IMR-90 (cell line): ENCODE measurements at regions not wholly inside any gene's neighbourhood (a gene's known extent, or its start where the extent isn't known, plus 50 kb on each side); places are given as distances from the start of the nearest gene placed in this dataset.

Source experiments
- ATAC-seq: fragments of 200-7000 bp; cut with Tn5 transposase; 2 replicates; pipeline ENCODE4 v1.9.1; 2020; ENCODE audit warnings: low read depth, mild to moderate bottlenecking, moderate library complexity
- BruUV-seq: library from RNA; stranded (reverse); fragments of 400-500 nt; replicated peaks from 2 replicates; lab custom pipeline; 2021; lab: Mats Ljungman, UMichigan
- CTCF ChIA-PET: fragments of 300-600 bp; formaldehyde crosslinking; extraction: SDS; loops from one replicate; lab custom pipeline; 2021; ENCODE audit warnings: antibody characterized with exemption; lab: Yijun Ruan, JAX
- POLR2A ChIA-PET: fragments of 300-600 bp; sonication (Branson Sonifier 250); formaldehyde crosslinking; loops from one replicate; lab custom pipeline; 2022; ENCODE audit warnings: antibody characterized with exemption; ENCODE audit not compliant: unreplicated experiment; lab: Charles Lee
- DNase-seq: peaks from one replicate; pipeline ENCODE4 v3.0.0; 2013
- H2AFZ ChIP-seq: replicated peaks from 2 replicates; pipeline ENCODE3; 2013; ENCODE audit warnings: low read length, mild to moderate bottlenecking; ENCODE audit not compliant: poor library complexity
- H2AK5ac ChIP-seq: 2 replicates; pipeline ENCODE4 v1.6.1; 2013; ENCODE audit warnings: low read depth, low read length, inconsistent platforms
- H2AK9ac ChIP-seq: replicated peaks from 2 replicates; pipeline ENCODE3; 2013; ENCODE audit warnings: mild to moderate bottlenecking, low read depth, low read length, moderate library complexity; ENCODE audit not compliant: poor library complexity
- H2BK120ac ChIP-seq: 2 replicates; pipeline ENCODE4 v1.6.1; 2013; ENCODE audit warnings: low read depth, low read length, inconsistent platforms
- H2BK15ac ChIP-seq: 3 replicates; pipeline ENCODE4 v1.6.1; 2013; ENCODE audit warnings: low read depth, low read length, inconsistent platforms
- H2BK20ac ChIP-seq: 2 replicates; pipeline ENCODE4 v1.6.1; 2013; ENCODE audit warnings: low read depth, mild to moderate bottlenecking, inconsistent platforms, low read length, moderate library complexity
- H2BK5ac ChIP-seq: 2 replicates; pipeline ENCODE4 v1.6.1; 2013; ENCODE audit warnings: mild to moderate bottlenecking, low read depth, low read length, inconsistent platforms; ENCODE audit not compliant: poor library complexity, severe bottlenecking
- H3K14ac ChIP-seq: replicated peaks from 2 replicates; pipeline ENCODE4 v1.6.1; 2013; ENCODE audit warnings: low read depth, low read length, inconsistent platforms
- H3K18ac ChIP-seq: 2 replicates; pipeline ENCODE4 v1.6.1; 2013; ENCODE audit warnings: low read depth, low read length, control low read depth
- H3K23ac ChIP-seq: 2 replicates; pipeline ENCODE4 v1.6.1; 2013; ENCODE audit warnings: low read depth, low read length, inconsistent platforms
- H3K27ac ChIP-seq: 2 replicates; pipeline ENCODE4 v1.5.1; 2013; ENCODE audit warnings: mild to moderate bottlenecking, control low read depth, low read length; ENCODE audit not compliant: insufficient read depth
- H3K27me3 ChIP-seq: 2 replicates; pipeline ENCODE4 v1.6.1; 2013; ENCODE audit warnings: low read length; ENCODE audit not compliant: control insufficient read depth, insufficient read depth
- H3K36me3 ChIP-seq: 2 replicates; pipeline ENCODE4 v1.6.1; 2013; ENCODE audit warnings: low read length, mixed read lengths; ENCODE audit not compliant: control insufficient read depth, insufficient read depth
- H3K4ac ChIP-seq: 2 replicates; pipeline ENCODE4 v1.6.1; 2013; ENCODE audit warnings: low read depth, low read length, inconsistent platforms
- H3K4me1 ChIP-seq: 2 replicates; pipeline ENCODE4 v1.6.1; 2013; ENCODE audit warnings: low read length, mixed read lengths; ENCODE audit not compliant: control insufficient read depth, insufficient read depth
- H3K4me2 ChIP-seq: 2 replicates; pipeline ENCODE4 v1.6.1; 2013; ENCODE audit warnings: low read depth, mild to moderate bottlenecking, control low read depth, low read length, moderate library complexity
- H3K4me3 ChIP-seq: 2 replicates; pipeline ENCODE4 v1.5.1; 2013; ENCODE audit warnings: low read depth, mild to moderate bottlenecking, control low read depth, low read length, moderate library complexity; ENCODE audit not compliant: insufficient read depth
- H3K56ac ChIP-seq: 2 replicates; pipeline ENCODE4 v1.6.1; 2013; ENCODE audit warnings: low read length, inconsistent platforms; ENCODE audit not compliant: insufficient read depth; ENCODE audit errors: extremely low read depth
- H3K79me1 ChIP-seq, 2 experiments: 2 replicates each; pipeline ENCODE4 v1.6.1; 2013; ENCODE audit warnings: low read length in 2 of 2, inconsistent platforms in 1 of 2, low read depth in 1 of 2
- H3K9ac ChIP-seq: 2 replicates; pipeline ENCODE4 v1.6.1; 2013; ENCODE audit warnings: low read depth, low read length, control low read depth
- H3K9me1 ChIP-seq: 2 replicates; pipeline ENCODE4 v1.6.1; 2013; ENCODE audit warnings: low read length, inconsistent platforms; ENCODE audit not compliant: insufficient read depth
- H3K9me3 ChIP-seq: 2 replicates; pipeline ENCODE4 v1.6.1; 2013; ENCODE audit warnings: low read length; ENCODE audit not compliant: control insufficient read depth, insufficient read depth
- H4K20me1 ChIP-seq: 2 replicates; pipeline ENCODE4 v1.6.1; 2013; ENCODE audit warnings: low read length, inconsistent platforms; ENCODE audit not compliant: insufficient read depth
- H4K5ac ChIP-seq: 2 replicates; pipeline ENCODE4 v1.6.1; 2013; ENCODE audit warnings: mild to moderate bottlenecking, low read depth, low read length, control low read depth
- H4K8ac ChIP-seq, 2 experiments: 2 replicates each; pipeline ENCODE4 v1.6.1; 2013; ENCODE audit warnings: low read depth in 2 of 2, low read length in 2 of 2, control low read depth in 1 of 2, inconsistent platforms in 1 of 2
- H4K91ac ChIP-seq: 2 replicates; pipeline ENCODE4 v1.6.1; 2013; ENCODE audit warnings: low read depth, low read length, inconsistent platforms; ENCODE audit not compliant: insufficient read depth
- CEBPB ChIP-seq: IDR thresholded peaks from 2 replicates; pipeline ENCODE4 v1.6.1; 2012; ENCODE audit warnings: low read depth, low read length, improper control_type of control experiment
- CHD1 ChIP-seq: IDR thresholded peaks from 2 replicates; pipeline ENCODE4 v1.6.1; 2012; ENCODE audit warnings: low read depth, low read length, improper control_type of control experiment
- FOS ChIP-seq: fragments of 150-350 bp; IDR thresholded peaks from 2 replicates; pipeline ENCODE4 v1.6.1; 2016; ENCODE audit warnings: low read depth, low read length
- MAFK ChIP-seq: IDR thresholded peaks from 2 replicates; pipeline ENCODE4 v1.6.1; 2012; ENCODE audit warnings: low read depth, low read length, improper control_type of control experiment
- MXI1 ChIP-seq: IDR thresholded peaks from 2 replicates; pipeline ENCODE4 v1.6.1; 2012; ENCODE audit warnings: low read depth, mild to moderate bottlenecking, low read length, moderate library complexity, borderline replicate concordance
- NFE2L2 ChIP-seq: fragments of 150-350 bp; IDR thresholded peaks from 2 replicates; pipeline ENCODE4 v1.6.1; 2016; ENCODE audit warnings: low read depth, mild to moderate bottlenecking, low read length
- RFX5 ChIP-seq: IDR thresholded peaks from 2 replicates; pipeline ENCODE4 v1.8.0; 2012; ENCODE audit warnings: low read depth, mild to moderate bottlenecking, low read length, moderate library complexity
- SMC3 ChIP-seq: fragments of 150-350 bp; IDR thresholded peaks from 2 replicates; pipeline ENCODE4 v1.6.1; 2016; ENCODE audit warnings: low read depth, mild to moderate bottlenecking, antibody characterized with exemption, low read length, moderate library complexity
- WGBS, 2 experiments: methylation state at CpG; one replicate each; pipeline versions ENCODE4 v1.1.5 to v1.1.7; 2013; ENCODE audit warnings: missing lambda C conversion rate in 2 of 2; ENCODE audit not compliant: insufficient read length in 1 of 2; ENCODE audit errors: extremely low coverage in 2 of 2; 5-methylcytosine and 5-hydroxymethylcytosine counted together
- dilution Hi-C: fragments of 300-500 bp; cut with HindIII; formaldehyde crosslinking; loops from one replicate; pipeline ENCODE4 v1.14.3; 2018; ENCODE audit warnings: low sequenced_read_pairs; ENCODE audit not compliant: unreplicated experiment
- in situ Hi-C: fragments of 300-500 bp; cut with MboI; formaldehyde crosslinking; loops from 3 replicates; pipeline ENCODE4 v1.14.3; 2019; ENCODE audit warnings: low sequenced_read_pairs, inconsistent platforms, mixed read lengths
- intact Hi-C: fragments of 100-400 bp; cut with micrococcal nuclease; formaldehyde crosslinking; loops from 2 replicates; pipeline ENCODE4 v1.10.0; 2022
- TF ChIP-seq, protein P1 (sequence below): conservative IDR thresholded peaks from 2 replicates; pipeline ENCODE4 v1.5.1; 2012; ENCODE audit warnings: mild to moderate bottlenecking, low read depth, low read length, improper control_type of control experiment

DNA sequence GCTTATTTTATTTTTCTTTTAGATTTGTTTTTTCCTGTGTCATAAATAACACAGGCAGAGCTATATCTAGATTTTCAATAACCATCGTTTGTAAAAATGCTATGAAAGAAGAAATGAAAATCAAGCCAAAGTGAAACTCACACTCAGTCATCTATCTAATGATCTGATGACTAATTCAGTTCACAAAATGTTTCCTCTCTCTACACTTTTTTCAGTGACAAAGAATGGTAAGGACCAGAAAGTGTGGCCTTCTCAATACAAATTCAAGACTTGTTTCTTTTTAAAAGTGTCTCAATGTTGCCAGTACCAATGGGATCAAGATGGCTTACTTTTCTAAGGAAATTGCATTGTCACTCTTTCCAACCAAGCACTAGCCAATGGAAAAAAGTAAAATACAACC, 282.8 kb upstream of the PKN2 start:
- intact Hi-C loops (no loop called here), dilution Hi-C loops (no loop called here)
- TF ChIP-seq RFX5 (no peak), FOS (no peak), NFE2L2 (no peak), CEBPB (no peak), MAFK (no peak), MXI1 (no peak), CHD1 (no peak), SMC3 (no peak)
- TF ChIP-seq, protein P1, sequence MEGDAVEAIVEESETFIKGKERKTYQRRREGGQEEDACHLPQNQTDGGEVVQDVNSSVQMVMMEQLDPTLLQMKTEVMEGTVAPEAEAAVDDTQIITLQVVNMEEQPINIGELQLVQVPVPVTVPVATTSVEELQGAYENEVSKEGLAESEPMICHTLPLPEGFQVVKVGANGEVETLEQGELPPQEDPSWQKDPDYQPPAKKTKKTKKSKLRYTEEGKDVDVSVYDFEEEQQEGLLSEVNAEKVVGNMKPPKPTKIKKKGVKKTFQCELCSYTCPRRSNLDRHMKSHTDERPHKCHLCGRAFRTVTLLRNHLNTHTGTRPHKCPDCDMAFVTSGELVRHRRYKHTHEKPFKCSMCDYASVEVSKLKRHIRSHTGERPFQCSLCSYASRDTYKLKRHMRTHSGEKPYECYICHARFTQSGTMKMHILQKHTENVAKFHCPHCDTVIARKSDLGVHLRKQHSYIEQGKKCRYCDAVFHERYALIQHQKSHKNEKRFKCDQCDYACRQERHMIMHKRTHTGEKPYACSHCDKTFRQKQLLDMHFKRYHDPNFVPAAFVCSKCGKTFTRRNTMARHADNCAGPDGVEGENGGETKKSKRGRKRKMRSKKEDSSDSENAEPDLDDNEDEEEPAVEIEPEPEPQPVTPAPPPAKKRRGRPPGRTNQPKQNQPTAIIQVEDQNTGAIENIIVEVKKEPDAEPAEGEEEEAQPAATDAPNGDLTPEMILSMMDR: no peak

More for the DNA sequence above, 282.8 kb upstream of the PKN2 start:
- no peak overlapping the region for H2AK9ac ChIP-seq
- in situ Hi-C loops: no loop called here
- H4K8ac ChIP-seq: no peak overlapping the region
- no peak overlapping the region for H3K18ac ChIP-seq
- H4K91ac ChIP-seq: no peak overlapping the region
- no peak overlapping the region for H3K4me2 ChIP-seq
- H3K23ac ChIP-seq: no peak overlapping the region
- H3K4ac ChIP-seq: no peak overlapping the region
- CTCF ChIA-PET: interaction anchor here (0.6 kb wide), 1 partner anchor 15 kb away, joined by 4 read pairs; no protein-coding TSS in a partner anchor
- DNase-seq (no peak), ATAC-seq (no peak)
- no peaks in the 10 kb centered on the region for H3K9me1 ChIP-seq
- H2AFZ ChIP-seq: no peak overlapping the region
- H3K36me3 ChIP-seq: no peaks in the 10 kb centered on the region
- H3K14ac ChIP-seq: no peak overlapping the region
- H4K5ac ChIP-seq: no peak overlapping the region
- no peak overlapping the region for H2BK20ac ChIP-seq
- H2BK5ac ChIP-seq: no peak overlapping the region
- no TSS peak for BruUV-seq
- no peak overlapping the region for H3K27ac ChIP-seq
- H3K4me1 ChIP-seq: no peaks in the 10 kb centered on the region
- H3K9me3 ChIP-seq: no peaks in the 10 kb centered on the region
- H3K56ac ChIP-seq: no peak overlapping the region
- H2BK120ac ChIP-seq: no peak overlapping the region
- no peak overlapping the region for H2AK5ac ChIP-seq
- no CpG with 5 or more reads among the region's 1 CpG for WGBS, 2 experiments
- H2BK15ac ChIP-seq: no peak overlapping the region
- H3K4me3 ChIP-seq: no peak overlapping the region
- H4K20me1 ChIP-seq: no peaks in the 10 kb centered on the region
- no peak overlapping the region for H3K9ac ChIP-seq
- H3K79me1 ChIP-seq: no peaks in the 10 kb centered on the region
- no peaks in the 10 kb centered on the region for H3K27me3 ChIP-seq
- POLR2A ChIA-PET: no interaction called here
